Neural crest cell (in vitro differentiated cells): ENCODE measurements at regions not wholly inside any gene's neighbourhood (a gene's known extent, or its start where the extent isn't known, plus 50 kb on each side); places are given as distances from the start of the nearest gene placed in this dataset.

Source experiments
- DNase-seq: peaks from one replicate; pipeline ENCODE4 v3.0.0; 2021; ENCODE audit warnings: low read depth, mixed read lengths, low spot score
- H3K27ac Mint-ChIP-seq: one replicate; pipeline ENCODE4 v1.8.0; 2021; ENCODE audit warnings: mild to moderate bottlenecking, mixed read lengths; ENCODE audit not compliant: unreplicated experiment
- H3K27me3 Mint-ChIP-seq: 2 replicates; pipeline ENCODE4 v1.8.0; 2021; ENCODE audit warnings: low read depth, mild to moderate bottlenecking, mixed read lengths
- H3K36me3 Mint-ChIP-seq: 2 replicates; pipeline ENCODE4 v1.8.0; 2021; ENCODE audit warnings: low read depth, mild to moderate bottlenecking, mixed read lengths
- H3K4me1 Mint-ChIP-seq: 2 replicates; pipeline ENCODE4 v1.8.0; 2021; ENCODE audit warnings: mixed read lengths
- H3K4me3 Mint-ChIP-seq: one replicate; pipeline ENCODE4 v1.8.0; 2021; ENCODE audit warnings: mild to moderate bottlenecking, mixed read lengths
- H3K9me3 Mint-ChIP-seq: 2 replicates; pipeline ENCODE4 v1.8.0; 2021; ENCODE audit warnings: mixed read lengths
- TF ChIP-seq, protein P1 (sequence below): fragments of 200-600 bp; sonication (generic); conservative IDR thresholded peaks from 2 replicates; pipeline ENCODE4 v1.5.0; 2021; ENCODE audit warnings: antibody characterized with exemption, mild to moderate bottlenecking

DNA sequence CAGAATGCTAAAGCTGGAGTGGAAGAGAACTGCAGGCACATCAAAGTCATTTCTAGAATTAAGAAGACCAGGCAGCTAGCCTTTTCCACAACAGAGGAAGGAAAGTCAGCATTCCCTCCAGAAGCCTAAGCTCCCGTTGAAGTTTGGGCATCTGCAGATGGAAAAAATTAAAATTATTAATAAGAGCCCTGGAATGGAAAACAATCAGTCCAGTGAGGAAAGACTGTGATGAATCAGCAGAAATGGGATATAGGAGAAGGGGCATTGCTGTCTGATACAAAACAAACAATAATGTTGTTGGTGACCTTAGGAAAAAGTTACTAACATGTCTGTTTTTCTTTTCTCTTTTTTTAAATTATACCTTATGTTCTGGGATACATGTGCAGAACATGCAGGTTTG, 450.7 kb upstream of the SLC14A2 start:
- H3K9me3 Mint-ChIP-seq = no peaks in the 10 kb centered on the region

DNA sequence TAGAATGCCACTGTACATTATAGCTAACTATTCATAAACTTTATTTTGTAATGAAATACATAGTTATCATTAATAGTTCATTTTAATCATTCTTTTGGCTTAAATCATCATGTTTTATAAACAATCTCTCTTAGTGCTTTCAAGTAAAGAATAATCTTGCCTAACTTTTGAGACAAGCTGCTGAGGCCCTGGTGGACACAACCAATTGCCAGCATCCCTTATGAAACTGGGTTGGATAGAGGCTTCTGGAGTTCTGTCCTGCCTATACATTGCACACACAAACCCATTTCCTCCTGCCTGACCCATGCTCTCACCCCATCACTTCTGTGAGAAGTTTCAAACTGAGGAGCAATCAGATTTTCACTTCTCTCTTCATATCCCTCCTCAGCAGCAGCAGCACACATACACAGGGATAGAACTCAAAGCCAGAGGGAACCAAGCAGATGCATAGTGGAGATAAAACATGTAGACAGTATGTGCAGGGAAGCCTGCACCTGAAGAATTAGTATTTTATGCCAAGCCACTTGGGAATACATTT, 450.0 kb upstream of the SLC14A2 start:
- no peak overlapping the region for H3K4me3 Mint-ChIP-seq
- TF ChIP-seq, protein P1, sequence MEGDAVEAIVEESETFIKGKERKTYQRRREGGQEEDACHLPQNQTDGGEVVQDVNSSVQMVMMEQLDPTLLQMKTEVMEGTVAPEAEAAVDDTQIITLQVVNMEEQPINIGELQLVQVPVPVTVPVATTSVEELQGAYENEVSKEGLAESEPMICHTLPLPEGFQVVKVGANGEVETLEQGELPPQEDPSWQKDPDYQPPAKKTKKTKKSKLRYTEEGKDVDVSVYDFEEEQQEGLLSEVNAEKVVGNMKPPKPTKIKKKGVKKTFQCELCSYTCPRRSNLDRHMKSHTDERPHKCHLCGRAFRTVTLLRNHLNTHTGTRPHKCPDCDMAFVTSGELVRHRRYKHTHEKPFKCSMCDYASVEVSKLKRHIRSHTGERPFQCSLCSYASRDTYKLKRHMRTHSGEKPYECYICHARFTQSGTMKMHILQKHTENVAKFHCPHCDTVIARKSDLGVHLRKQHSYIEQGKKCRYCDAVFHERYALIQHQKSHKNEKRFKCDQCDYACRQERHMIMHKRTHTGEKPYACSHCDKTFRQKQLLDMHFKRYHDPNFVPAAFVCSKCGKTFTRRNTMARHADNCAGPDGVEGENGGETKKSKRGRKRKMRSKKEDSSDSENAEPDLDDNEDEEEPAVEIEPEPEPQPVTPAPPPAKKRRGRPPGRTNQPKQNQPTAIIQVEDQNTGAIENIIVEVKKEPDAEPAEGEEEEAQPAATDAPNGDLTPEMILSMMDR = no peak
- H3K4me1 Mint-ChIP-seq = no peaks in the 10 kb centered on the region
- no peaks in the 10 kb centered on the region for H3K36me3 Mint-ChIP-seq
- no peaks in the 10 kb centered on the region for H3K27me3 Mint-ChIP-seq
- no peak for DNase-seq
- no peaks in the 10 kb centered on the region for H3K9me3 Mint-ChIP-seq
- H3K27ac Mint-ChIP-seq = peak overlapping the region; percentile 60

More for the DNA sequence above, 450.7 kb upstream of the SLC14A2 start:
- no peak overlapping the region for H3K4me3 Mint-ChIP-seq
- no peak for DNase-seq
- no peaks in the 10 kb centered on the region for H3K36me3 Mint-ChIP-seq
- no peaks in the 10 kb centered on the region for H3K4me1 Mint-ChIP-seq
- H3K27ac Mint-ChIP-seq = no peak overlapping the region
- H3K27me3 Mint-ChIP-seq = no peaks in the 10 kb centered on the region
- TF ChIP-seq, protein P1 = no peak

DNA sequence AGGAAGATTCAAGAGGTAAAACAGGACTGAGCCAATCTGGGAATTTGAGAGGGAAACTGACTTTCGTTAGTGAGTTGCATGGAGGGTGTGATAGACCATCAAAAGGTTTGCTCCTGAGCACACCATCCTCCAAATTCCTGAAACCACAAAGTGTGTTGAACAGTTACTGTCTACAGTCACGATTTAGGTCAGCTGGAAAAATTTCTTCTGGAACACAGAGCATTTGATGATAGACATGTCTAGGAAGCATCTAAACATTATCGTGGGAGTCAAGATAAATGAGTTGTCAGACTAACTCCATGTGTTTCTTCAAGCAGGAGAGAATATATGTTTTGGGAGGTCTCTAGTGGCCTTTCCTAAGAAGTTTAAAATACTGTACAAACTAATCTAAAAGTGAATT, 449.4 kb upstream of the SLC14A2 start:
- Mint-ChIP-seq H3K9me3 (no peaks in the 10 kb centered on the region), H3K27me3 (no peaks in the 10 kb centered on the region), H3K4me1 (no peaks in the 10 kb centered on the region)

DNA sequence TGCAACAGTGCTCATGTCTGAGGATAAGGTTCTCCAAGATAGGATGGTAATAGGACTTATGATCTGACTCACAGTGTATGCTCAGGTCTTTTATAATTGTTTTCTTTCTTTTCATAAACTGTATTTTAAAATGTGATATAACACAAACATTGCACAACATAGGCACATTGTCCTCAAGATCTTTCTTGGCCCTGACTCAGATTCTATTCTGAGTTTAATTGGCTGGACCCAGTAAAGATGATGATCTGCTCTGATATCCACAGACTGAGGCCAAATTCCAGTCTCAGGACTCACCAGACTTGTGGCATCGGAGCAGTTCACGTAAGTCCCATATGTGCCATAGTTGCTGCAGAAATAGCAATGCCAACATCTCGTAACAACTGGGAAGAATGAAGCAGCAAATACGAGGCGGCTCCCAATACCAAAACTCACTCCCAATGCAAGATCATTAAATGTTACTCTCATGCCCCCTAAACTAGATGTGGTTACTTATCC, 448.9 kb upstream of the SLC14A2 start:
- no peak overlapping the region for H3K4me3 Mint-ChIP-seq
- no peaks in the 10 kb centered on the region for H3K27me3 Mint-ChIP-seq
- H3K4me1 Mint-ChIP-seq = no peaks in the 10 kb centered on the region
- H3K36me3 Mint-ChIP-seq = no peaks in the 10 kb centered on the region
- no peak for DNase-seq
- TF ChIP-seq, protein P1 = no peak
- no peaks in the 10 kb centered on the region for H3K9me3 Mint-ChIP-seq
- peak overlapping the region; percentile 31 for H3K27ac Mint-ChIP-seq

More for the DNA sequence above, 449.4 kb upstream of the SLC14A2 start:
- TF ChIP-seq, protein P1 = no peak
- no peak overlapping the region for H3K4me3 Mint-ChIP-seq
- no peaks in the 10 kb centered on the region for H3K36me3 Mint-ChIP-seq
- DNase-seq = no peak
- no peak overlapping the region for H3K27ac Mint-ChIP-seq

DNA sequence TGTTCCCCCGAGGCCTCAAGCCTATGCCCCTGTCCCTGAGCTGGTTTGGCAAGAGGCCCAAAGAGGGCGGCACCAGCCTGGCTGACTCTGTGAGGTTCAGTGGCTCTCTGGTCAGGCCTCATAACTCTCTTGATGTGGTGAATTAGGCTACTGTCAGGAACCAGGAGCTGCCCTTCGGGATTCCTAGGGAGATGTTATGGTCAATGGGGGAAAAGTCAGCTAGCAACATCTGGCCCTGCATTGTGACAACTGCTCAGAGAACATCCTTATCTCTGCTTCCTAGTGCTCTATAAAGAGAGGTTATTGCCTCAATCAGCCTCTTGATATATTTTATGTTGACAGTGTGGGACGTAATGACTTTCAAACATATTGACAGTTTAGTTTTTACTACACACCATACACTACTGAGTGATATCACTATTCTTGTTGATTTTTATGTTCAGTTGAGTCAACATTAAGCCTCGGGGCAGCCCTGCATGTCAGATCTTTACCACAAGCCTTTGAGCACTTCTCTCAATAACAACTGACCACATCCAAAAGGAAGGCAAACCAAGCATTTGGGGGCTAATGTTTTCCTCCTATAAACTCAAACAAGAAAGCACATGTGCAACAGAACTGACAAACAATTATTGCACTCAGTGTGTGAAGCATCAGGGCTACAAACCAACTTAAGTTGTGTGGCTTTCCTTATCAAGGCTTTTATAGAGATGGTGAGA, 448.3 kb upstream of the SLC14A2 start:
- no peak overlapping the region for H3K4me3 Mint-ChIP-seq
- no peaks in the 10 kb centered on the region for H3K4me1 Mint-ChIP-seq
- H3K9me3 Mint-ChIP-seq = no peaks in the 10 kb centered on the region

More for the DNA sequence above, 448.3 kb upstream of the SLC14A2 start:
- peak overlapping the region; percentile 31 for H3K27ac Mint-ChIP-seq
- H3K36me3 Mint-ChIP-seq = no peaks in the 10 kb centered on the region
- TF ChIP-seq, protein P1 = no peak
- H3K27me3 Mint-ChIP-seq = no peaks in the 10 kb centered on the region
- DNase-seq = no peak
